ENCODE measurements at regions not wholly inside any gene's neighbourhood (a gene's known extent, or its start where the extent isn't known, plus 50 kb on each side); places are given as distances from the start of the nearest gene placed in this dataset.

- Histone ChIP-seq H3K36me3 (ENCODE audit: control insufficient read depth, insufficient read depth, low read length) (no peaks in the 10 kb centered on the region), H3K4me1 (ENCODE audit: control insufficient read depth, insufficient read depth, low read length, poor library complexity, severe bottlenecking) (no peaks in the 10 kb centered on the region), H3K9me3 (ENCODE audit: control insufficient read depth, low read length) (no peaks in the 10 kb centered on the region), H3K4me3 (ENCODE audit: insufficient read depth, low read depth, low read length, poor library complexity, severe bottlenecking) (no peak overlapping the region), H3K27me3 (replicated peaks; ENCODE audit: control insufficient read depth, insufficient read depth, low read length, poor library complexity, severe bottlenecking) (no peaks in the 10 kb centered on the region), H3K27ac (ENCODE audit: insufficient read depth, low read length, poor library complexity, severe bottlenecking) (no peak overlapping the region)
- no peak for DNase-seq
Measured at GRCh38 chr1:193974286-193974798, 787.9 kb upstream of the B3GALT2 start.

- DNase-seq, result no peak
- Histone ChIP-seq H3K27ac (ENCODE audit: insufficient read depth, low read length, poor library complexity, severe bottlenecking) (no peak overlapping the region), H3K4me3 (ENCODE audit: insufficient read depth, low read depth, low read length, poor library complexity, severe bottlenecking) (no peak overlapping the region), H3K36me3 (ENCODE audit: control insufficient read depth, insufficient read depth, low read length) (no peaks in the 10 kb centered on the region), H3K4me1 (ENCODE audit: control insufficient read depth, insufficient read depth, low read length, poor library complexity, severe bottlenecking) (no peaks in the 10 kb centered on the region), H3K9me3 (ENCODE audit: control insufficient read depth, low read length) (no peaks in the 10 kb centered on the region), H3K27me3 (replicated peaks; ENCODE audit: control insufficient read depth, insufficient read depth, low read length, poor library complexity, severe bottlenecking) (no peaks in the 10 kb centered on the region)
Measured at GRCh38 chr1:193973428-193973827, 787.0 kb upstream of the B3GALT2 start.

GRCh38 chr1:193971595-193971994, 785.2 kb upstream of the B3GALT2 start:
- Histone ChIP-seq H3K4me1 (ENCODE audit: control insufficient read depth, insufficient read depth, low read length, poor library complexity, severe bottlenecking) (no peaks in the 10 kb centered on the region), H3K27ac (ENCODE audit: insufficient read depth, low read length, poor library complexity, severe bottlenecking) (no peak overlapping the region), H3K4me3 (ENCODE audit: insufficient read depth, low read depth, low read length, poor library complexity, severe bottlenecking) (no peak overlapping the region), H3K27me3 (replicated peaks; ENCODE audit: control insufficient read depth, insufficient read depth, low read length, poor library complexity, severe bottlenecking) (no peaks in the 10 kb centered on the region), H3K36me3 (ENCODE audit: control insufficient read depth, insufficient read depth, low read length) (no peaks in the 10 kb centered on the region), H3K9me3 (ENCODE audit: control insufficient read depth, low read length) (no peaks in the 10 kb centered on the region)
- no peak for DNase-seq

GRCh38 chr1:193960499-193960898, 774.1 kb upstream of the B3GALT2 start:
- H3K27me3 ChIP-seq (replicated peaks; ENCODE audit: control insufficient read depth, insufficient read depth, low read length, poor library complexity, severe bottlenecking), result no peaks in the 10 kb centered on the region
- H3K4me1 ChIP-seq (ENCODE audit: control insufficient read depth, insufficient read depth, low read length, poor library complexity, severe bottlenecking), result no peaks in the 10 kb centered on the region
- H3K9me3 ChIP-seq (ENCODE audit: control insufficient read depth, low read length), result no peaks in the 10 kb centered on the region
- no peak overlapping the region for H3K4me3 ChIP-seq (ENCODE audit: insufficient read depth, low read depth, low read length, poor library complexity, severe bottlenecking)
- H3K27ac ChIP-seq (ENCODE audit: insufficient read depth, low read length, poor library complexity, severe bottlenecking), result no peak overlapping the region
- no peak for DNase-seq
- H3K36me3 ChIP-seq (ENCODE audit: control insufficient read depth, insufficient read depth, low read length), result no peaks in the 10 kb centered on the region

GRCh38 chr1:193960040-193960439, 773.6 kb upstream of the B3GALT2 start:
- Histone ChIP-seq H3K4me1 (ENCODE audit: control insufficient read depth, insufficient read depth, low read length, poor library complexity, severe bottlenecking) (no peaks in the 10 kb centered on the region), H3K4me3 (ENCODE audit: insufficient read depth, low read depth, low read length, poor library complexity, severe bottlenecking) (no peak overlapping the region), H3K36me3 (ENCODE audit: control insufficient read depth, insufficient read depth, low read length) (no peaks in the 10 kb centered on the region), H3K9me3 (ENCODE audit: control insufficient read depth, low read length) (no peaks in the 10 kb centered on the region), H3K27me3 (replicated peaks; ENCODE audit: control insufficient read depth, insufficient read depth, low read length, poor library complexity, severe bottlenecking) (no peaks in the 10 kb centered on the region), H3K27ac (ENCODE audit: insufficient read depth, low read length, poor library complexity, severe bottlenecking) (no peak overlapping the region)
- DNase-seq, result no peak

GRCh38 chr1:193957556-193958095, 771.2 kb upstream of the B3GALT2 start:
- Histone ChIP-seq H3K27me3 (replicated peaks; ENCODE audit: control insufficient read depth, insufficient read depth, low read length, poor library complexity, severe bottlenecking) (no peaks in the 10 kb centered on the region), H3K36me3 (ENCODE audit: control insufficient read depth, insufficient read depth, low read length) (no peaks in the 10 kb centered on the region), H3K4me3 (ENCODE audit: insufficient read depth, low read depth, low read length, poor library complexity, severe bottlenecking) (no peak overlapping the region), H3K27ac (ENCODE audit: insufficient read depth, low read length, poor library complexity, severe bottlenecking) (no peak overlapping the region), H3K9me3 (ENCODE audit: control insufficient read depth, low read length) (no peaks in the 10 kb centered on the region), H3K4me1 (ENCODE audit: control insufficient read depth, insufficient read depth, low read length, poor library complexity, severe bottlenecking) (no peaks in the 10 kb centered on the region)
- no peak for DNase-seq

- Histone ChIP-seq H3K9me3 (ENCODE audit: control insufficient read depth, low read length) (no peaks in the 10 kb centered on the region), H3K27me3 (replicated peaks; ENCODE audit: control insufficient read depth, insufficient read depth, low read length, poor library complexity, severe bottlenecking) (no peaks in the 10 kb centered on the region), H3K4me3 (ENCODE audit: insufficient read depth, low read depth, low read length, poor library complexity, severe bottlenecking) (no peak overlapping the region), H3K36me3 (ENCODE audit: control insufficient read depth, insufficient read depth, low read length) (no peaks in the 10 kb centered on the region), H3K27ac (ENCODE audit: insufficient read depth, low read length, poor library complexity, severe bottlenecking) (no peak overlapping the region), H3K4me1 (ENCODE audit: control insufficient read depth, insufficient read depth, low read length, poor library complexity, severe bottlenecking) (no peaks in the 10 kb centered on the region)
- DNase-seq, result no peak
Measured at GRCh38 chr1:193952778-193953374, 766.5 kb upstream of the B3GALT2 start.

GRCh38 chr1:193951984-193952383, 765.6 kb upstream of the B3GALT2 start:
- Histone ChIP-seq H3K4me3 (ENCODE audit: insufficient read depth, low read depth, low read length, poor library complexity, severe bottlenecking) (no peak overlapping the region), H3K9me3 (ENCODE audit: control insufficient read depth, low read length) (no peaks in the 10 kb centered on the region)

GRCh38 chr1:193944454-193944853, 758.0 kb upstream of the B3GALT2 start:
- no peak for DNase-seq
- Histone ChIP-seq H3K4me3 (ENCODE audit: insufficient read depth, low read depth, low read length, poor library complexity, severe bottlenecking) (no peak overlapping the region), H3K27ac (ENCODE audit: insufficient read depth, low read length, poor library complexity, severe bottlenecking) (no peak overlapping the region), H3K9me3 (ENCODE audit: control insufficient read depth, low read length) (no peaks in the 10 kb centered on the region), H3K36me3 (ENCODE audit: control insufficient read depth, insufficient read depth, low read length) (no peaks in the 10 kb centered on the region), H3K27me3 (replicated peaks; ENCODE audit: control insufficient read depth, insufficient read depth, low read length, poor library complexity, severe bottlenecking) (no peaks in the 10 kb centered on the region), H3K4me1 (ENCODE audit: control insufficient read depth, insufficient read depth, low read length, poor library complexity, severe bottlenecking) (no peaks in the 10 kb centered on the region)

More at GRCh38 chr1:193951984-193952383, 765.6 kb upstream of the B3GALT2 start:
- Histone ChIP-seq H3K27ac (ENCODE audit: insufficient read depth, low read length, poor library complexity, severe bottlenecking) (no peak overlapping the region), H3K27me3 (replicated peaks; ENCODE audit: control insufficient read depth, insufficient read depth, low read length, poor library complexity, severe bottlenecking) (no peaks in the 10 kb centered on the region), H3K36me3 (ENCODE audit: control insufficient read depth, insufficient read depth, low read length) (no peaks in the 10 kb centered on the region), H3K4me1 (ENCODE audit: control insufficient read depth, insufficient read depth, low read length, poor library complexity, severe bottlenecking) (no peaks in the 10 kb centered on the region)
- no peak for DNase-seq

- no peak for DNase-seq
- Histone ChIP-seq H3K9me3 (ENCODE audit: control insufficient read depth, low read length) (no peaks in the 10 kb centered on the region), H3K4me1 (ENCODE audit: control insufficient read depth, insufficient read depth, low read length, poor library complexity, severe bottlenecking) (no peaks in the 10 kb centered on the region)
Measured at GRCh38 chr1:193940176-193940575, 753.8 kb upstream of the B3GALT2 start.

More at GRCh38 chr1:193940176-193940575, 753.8 kb upstream of the B3GALT2 start:
- no peaks in the 10 kb centered on the region for H3K27me3 ChIP-seq (replicated peaks; ENCODE audit: control insufficient read depth, insufficient read depth, low read length, poor library complexity, severe bottlenecking)
- no peak overlapping the region for H3K27ac ChIP-seq (ENCODE audit: insufficient read depth, low read length, poor library complexity, severe bottlenecking)
- no peaks in the 10 kb centered on the region for H3K36me3 ChIP-seq (ENCODE audit: control insufficient read depth, insufficient read depth, low read length)
- H3K4me3 ChIP-seq (ENCODE audit: insufficient read depth, low read depth, low read length, poor library complexity, severe bottlenecking), result no peak overlapping the region
